Stimulated activated CD4-positive, alpha-beta T cell treated with anti-CD3 and anti-CD28 coated beads, Interleukin-15, amount 100 ng/mL, for 1 hour (primary cell): ENCODE measurements at regions not wholly inside any gene's neighbourhood (a gene's known extent, or its start where the extent isn't known, plus 50 kb on each side); places are given as distances from the start of the nearest gene placed in this dataset.

Source experiments
- DNase-seq, 2 donors: peaks; one replicate each; pipeline ENCODE4 v3.0.0-alpha.2; 2020; ENCODE audit warnings: low read depth in 1 of 2, low spot score in 1 of 2

GRCh38 chr6:104617591-104617990, 242.1 kb downstream of the HACE1 start:
- DNase-seq: no peak

GRCh38 chr6:104614394-104614793, 245.3 kb downstream of the HACE1 start:
- no peak for DNase-seq

- DNase-seq: no peak
Measured at GRCh38 chr6:104613416-104614001, 246.2 kb downstream of the HACE1 start.

- DNase-seq: no peak
Measured at GRCh38 chr6:104612541-104612940, 247.2 kb downstream of the HACE1 start.

- no peak for DNase-seq
Measured at GRCh38 chr6:104608101-104608500, 251.6 kb downstream of the HACE1 start.

GRCh38 chr6:104607501-104607900, 252.2 kb downstream of the HACE1 start:
- no peak for DNase-seq

GRCh38 chr6:104606361-104606760, 253.4 kb downstream of the HACE1 start:
- no peak for DNase-seq

GRCh38 chr6:104604685-104605084, 255.0 kb downstream of the HACE1 start:
- DNase-seq: no peak

GRCh38 chr6:104603108-104603745, 256.5 kb downstream of the HACE1 start:
- DNase-seq: no peak

- DNase-seq: no peak
Measured at GRCh38 chr6:104601721-104602120, 258.0 kb downstream of the HACE1 start.

GRCh38 chr6:104601131-104601651, 258.5 kb downstream of the HACE1 start:
- no peak for DNase-seq

GRCh38 chr6:104600639-104600931, 259.1 kb downstream of the HACE1 start:
- no peak for DNase-seq

GRCh38 chr6:104599821-104600638, 259.7 kb downstream of the HACE1 start:
- no peak for DNase-seq

GRCh38 chr6:104597541-104598050, 262.1 kb downstream of the HACE1 start:
- no peak for DNase-seq

- no peak for DNase-seq
Measured at GRCh38 chr6:104596091-104596490, 263.6 kb downstream of the HACE1 start.

- no peak for DNase-seq
Measured at GRCh38 chr6:104595311-104595820, 264.4 kb downstream of the HACE1 start.

GRCh38 chr6:104591573-104592334, 268.0 kb downstream of the HACE1 start:
- DNase-seq: no peak

- DNase-seq: no peak
Measured at GRCh38 chr6:104589940-104590339, 269.8 kb downstream of the HACE1 start.

- DNase-seq: no peak
Measured at GRCh38 chr6:104585646-104586045, 274.1 kb downstream of the HACE1 start.

GRCh38 chr6:104580452-104580851, 279.3 kb downstream of the HACE1 start:
- no peak for DNase-seq

- DNase-seq: no peak
Measured at GRCh38 chr6:104579310-104579863, 280.3 kb downstream of the HACE1 start.
